HPDE6-E6E7 (cell line): ENCODE measurements at regions not wholly inside any gene's neighbourhood (a gene's known extent, or its start where the extent isn't known, plus 50 kb on each side); places are given as distances from the start of the nearest gene placed in this dataset.

Experiments used
- DNase-seq: peaks from one replicate; pipeline ENCODE4 v3.0.0; 2011; ENCODE audit warnings: missing footprints; ENCODE audit errors: extremely low spot score

- DNase-seq, result no peak
Observed at GRCh38 chr13:37934339-37935191, 65.0 kb upstream of the TRPC4 start.

DNA sequence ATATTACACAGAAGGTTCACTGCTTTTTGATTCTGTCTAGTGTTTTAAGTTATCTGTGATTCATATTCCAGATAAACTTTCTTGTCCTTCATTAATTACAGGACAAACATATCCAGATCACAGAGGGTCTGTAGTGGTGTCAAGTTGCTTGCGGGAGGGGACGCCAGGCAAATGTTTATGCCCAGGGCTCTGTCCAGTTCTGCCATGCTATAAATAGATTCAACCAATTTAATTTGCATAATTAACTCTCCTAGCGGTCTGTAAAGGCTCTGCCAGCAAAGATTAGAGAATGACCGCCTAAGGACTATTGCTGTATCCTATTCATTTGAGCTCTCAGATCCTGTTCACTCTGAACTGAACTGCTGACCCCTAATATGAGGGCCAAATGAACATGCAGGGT lies 59.7 kb upstream of the TRPC4 start:
- DNase-seq, result no peak

DNA sequence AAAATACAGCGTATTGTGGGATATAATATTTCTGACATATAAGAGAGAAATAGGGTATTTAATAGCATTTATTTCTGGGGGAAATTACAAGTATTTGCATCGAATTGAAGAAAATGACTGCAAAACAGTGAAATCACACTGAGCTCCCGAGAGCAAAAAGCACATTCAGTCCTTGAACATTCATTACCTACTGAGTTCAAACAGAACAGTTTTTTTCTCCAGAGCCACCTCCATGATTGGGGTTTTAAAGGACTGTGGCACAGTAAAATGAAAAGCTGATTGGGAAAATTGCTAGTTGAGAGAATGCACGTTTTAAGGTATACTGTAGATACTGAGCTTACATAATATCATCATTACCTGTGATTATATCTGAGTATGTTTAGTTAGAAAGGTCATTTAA lies 58.0 kb upstream of the TRPC4 start:
- no peak for DNase-seq

DNA sequence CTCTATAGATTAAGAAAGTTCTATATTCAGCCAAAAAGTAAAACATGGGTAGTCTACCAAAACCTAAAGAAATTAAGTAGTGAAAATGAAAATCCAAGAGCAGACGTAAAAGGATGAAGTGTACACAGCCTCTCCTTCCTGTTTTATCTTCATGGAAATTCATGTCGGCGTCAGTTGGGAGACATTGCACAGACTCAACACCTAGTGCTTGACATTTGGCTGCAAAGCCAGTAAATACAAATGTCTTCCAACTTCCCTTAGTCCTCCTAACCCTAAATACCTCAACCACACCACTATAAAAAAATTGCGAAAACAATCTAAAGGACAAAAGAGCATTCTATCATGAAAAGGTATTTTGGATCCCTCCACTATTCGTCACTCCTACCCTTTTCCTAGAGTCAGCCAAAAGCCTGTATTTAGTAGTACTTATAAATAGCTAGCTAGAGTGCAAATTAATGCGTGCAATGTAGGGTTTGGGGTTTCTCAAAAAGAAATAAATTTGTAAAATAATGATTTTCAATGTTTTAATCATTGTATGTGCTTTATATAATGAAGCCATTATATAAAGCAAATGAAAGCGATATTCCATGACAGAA lies 56.4 kb upstream of the TRPC4 start:
- no peak for DNase-seq

DNA sequence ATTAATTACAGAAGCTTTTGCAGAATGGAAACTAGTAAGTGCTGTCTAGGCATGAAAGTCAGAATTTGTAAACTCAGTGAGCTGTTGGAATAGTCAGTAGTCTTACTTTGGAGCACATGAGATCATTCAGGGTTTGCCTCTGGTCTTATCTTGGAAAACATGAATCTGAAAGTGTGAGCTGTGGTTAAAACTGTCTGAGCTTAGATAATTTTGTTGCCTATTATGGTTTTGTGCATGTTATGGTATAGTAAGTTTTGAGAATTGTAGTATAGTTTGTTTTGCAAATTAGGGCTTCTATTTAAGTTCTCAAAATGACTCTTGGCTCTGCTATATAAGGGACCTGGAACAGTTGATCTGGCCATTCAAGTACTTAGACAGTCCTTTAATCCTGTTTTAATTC lies 53.7 kb upstream of the TRPC4 start:
- DNase-seq, result no peak

- no peak for DNase-seq
Observed at GRCh38 chr13:37919329-37919880, 49.8 kb upstream of the TRPC4 start.
